ENCODE measurements at regions not wholly inside any gene's neighbourhood (a gene's known extent, or its start where the extent isn't known, plus 50 kb on each side); places are given as distances from the start of the nearest gene placed in this dataset.

DNA sequence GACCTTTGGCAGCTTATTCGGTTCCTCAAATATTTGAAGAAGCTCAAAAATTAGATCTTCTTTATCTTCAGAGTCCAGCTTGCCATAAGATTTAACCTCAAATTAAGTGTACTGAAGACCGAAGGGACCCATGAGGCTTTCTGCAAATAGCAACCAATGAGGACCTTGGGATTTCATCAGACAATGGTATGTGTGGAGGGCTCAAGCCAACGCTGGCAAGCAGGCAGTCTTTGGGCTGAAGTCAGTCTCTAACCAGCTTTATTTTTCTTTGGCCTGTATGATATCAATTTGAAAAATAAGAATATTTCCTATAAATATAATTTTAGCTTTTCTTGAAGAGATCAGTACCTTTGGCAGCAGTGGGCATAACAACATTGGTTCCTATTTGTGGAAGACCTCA is 692.7 kb downstream of the MCTP2 start:
- no peak for DNase-seq

GRCh38 chr15:94924971-94925598 is 693.7 kb downstream of the MCTP2 start:
- DNase-seq, result no peak

- no peak for DNase-seq
Observed at GRCh38 chr15:94925680-94926079, 694.3 kb downstream of the MCTP2 start.

DNA sequence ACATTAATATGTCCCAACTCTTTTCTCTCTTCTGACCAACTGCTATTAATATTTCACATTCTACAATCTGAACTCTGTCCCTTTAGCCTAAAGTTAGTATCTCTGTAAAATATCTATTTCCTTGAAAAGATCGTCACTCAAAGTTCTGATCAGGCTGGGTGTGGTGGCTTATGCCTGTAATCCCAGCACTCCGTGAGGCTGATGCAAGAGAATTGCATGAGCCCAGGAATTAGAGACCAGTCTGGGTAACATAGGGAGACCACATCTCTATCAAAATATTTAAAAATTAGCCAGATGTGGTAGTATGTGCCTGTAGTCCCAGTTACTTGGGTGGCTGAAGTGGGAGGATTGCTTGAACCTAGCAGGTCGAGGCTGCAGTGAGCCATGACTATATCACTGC is 695.6 kb downstream of the MCTP2 start:
- no peak for DNase-seq

DNA sequence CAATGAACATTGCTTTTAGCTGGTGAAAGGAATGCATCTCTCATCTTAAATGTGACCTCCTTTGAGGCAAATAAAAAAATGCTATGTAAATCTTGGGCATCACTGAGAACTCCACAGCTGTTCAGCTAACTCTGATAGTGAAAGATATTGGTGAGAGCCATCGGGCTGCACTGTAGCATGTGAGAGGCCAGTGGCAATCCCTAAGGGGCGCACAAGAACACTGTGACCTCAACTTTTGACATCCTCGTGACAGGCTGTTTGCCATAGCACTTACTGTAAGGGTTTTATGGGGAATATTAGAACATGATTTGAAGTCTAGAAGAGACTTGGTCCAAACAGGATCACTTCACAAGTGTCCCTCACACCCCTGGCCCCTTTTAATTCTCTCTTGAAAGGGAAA is 697.9 kb downstream of the MCTP2 start:
- no peak for DNase-seq

GRCh38 chr15:94930441-94930840 is 699.1 kb downstream of the MCTP2 start:
- DNase-seq, result no peak

DNA sequence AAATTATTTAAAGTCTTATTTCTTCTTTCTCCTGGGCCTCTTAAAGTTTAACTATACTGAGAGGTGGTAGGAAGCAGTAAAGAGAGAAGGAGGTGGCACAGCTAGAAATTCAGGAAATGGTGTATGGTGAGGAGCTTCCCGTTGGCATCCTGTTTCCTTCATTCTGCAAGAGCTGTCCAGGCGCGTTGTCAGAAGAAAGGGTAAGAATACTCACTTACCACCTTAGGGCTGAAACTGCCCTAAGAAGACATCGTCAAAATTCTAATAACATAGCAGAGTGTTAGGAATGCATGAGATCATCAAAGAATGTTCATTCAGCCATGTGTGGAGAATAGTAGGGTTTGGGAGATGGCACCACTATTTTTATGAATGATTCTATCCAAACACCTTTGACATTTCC is 699.6 kb downstream of the MCTP2 start:
- no peak for DNase-seq

DNA sequence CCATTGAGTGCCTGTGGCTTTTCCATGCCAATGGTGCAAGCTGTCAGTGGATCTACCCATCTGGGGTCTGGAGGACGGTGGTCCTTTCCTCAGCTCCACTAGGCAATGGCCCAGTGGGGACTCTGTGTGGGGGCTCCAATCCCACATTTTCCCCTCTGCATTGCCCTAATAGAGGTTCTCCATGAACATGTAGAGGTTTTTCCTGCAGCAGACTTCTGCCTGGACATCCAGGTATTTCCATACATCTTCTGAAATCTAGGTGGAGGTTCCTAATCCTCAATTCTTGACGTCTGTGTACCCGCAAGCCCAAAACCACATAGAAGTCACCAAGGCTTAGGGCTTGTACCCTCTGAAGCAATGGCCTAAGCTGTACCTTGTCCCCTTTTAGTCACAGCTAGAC is 703.1 kb downstream of the MCTP2 start:
- no peak for DNase-seq

GRCh38 chr15:94937242-94937641 is 705.9 kb downstream of the MCTP2 start:
- no peak for DNase-seq

DNA sequence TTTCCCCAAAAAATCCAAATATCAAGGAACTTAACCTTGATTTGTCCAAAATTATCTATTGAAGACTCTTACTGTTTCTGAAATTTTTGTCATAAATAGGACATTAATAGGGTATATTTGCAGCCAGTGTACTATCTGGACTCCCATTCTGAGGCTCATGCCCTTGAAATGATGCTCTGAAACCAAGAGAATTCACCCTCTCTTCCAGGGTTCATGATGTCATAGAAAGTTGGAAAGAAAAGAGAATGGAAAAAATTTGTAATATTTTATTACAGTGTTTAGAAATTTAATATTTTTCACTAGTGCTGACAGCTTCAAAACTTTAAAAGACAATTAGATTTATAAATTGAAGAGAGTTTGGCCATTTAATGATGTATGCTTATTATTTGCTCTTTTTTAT is 712.5 kb downstream of the MCTP2 start:
- no peak for DNase-seq

DNA sequence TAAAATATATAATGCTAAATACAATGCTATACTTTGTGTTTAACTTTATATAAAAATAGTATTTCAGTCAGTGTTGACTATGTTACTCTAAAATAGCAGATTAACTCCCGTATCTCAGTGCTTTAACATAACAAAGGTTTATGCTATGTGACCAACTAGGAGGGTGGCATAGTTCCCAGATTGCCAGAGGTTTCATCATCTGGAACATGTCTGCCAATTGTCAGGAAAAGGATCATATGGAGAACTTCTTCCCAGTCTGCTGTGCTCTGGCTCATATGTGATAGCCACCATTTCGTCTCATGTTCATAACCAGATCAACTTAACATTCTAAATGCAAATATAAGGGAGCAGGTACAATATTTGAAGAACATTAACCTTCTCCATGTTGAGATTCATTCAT is 720.2 kb downstream of the MCTP2 start:
- DNase-seq, result no peak

GRCh38 chr15:94963953-94964352 is 732.6 kb downstream of the MCTP2 start:
- DNase-seq, result no peak

- DNase-seq, result no peak
Observed at GRCh38 chr15:94965593-94965992, 734.2 kb downstream of the MCTP2 start.

GRCh38 chr15:94968133-94968532 is 736.8 kb downstream of the MCTP2 start:
- DNase-seq, result peak; percentile 1

DNA sequence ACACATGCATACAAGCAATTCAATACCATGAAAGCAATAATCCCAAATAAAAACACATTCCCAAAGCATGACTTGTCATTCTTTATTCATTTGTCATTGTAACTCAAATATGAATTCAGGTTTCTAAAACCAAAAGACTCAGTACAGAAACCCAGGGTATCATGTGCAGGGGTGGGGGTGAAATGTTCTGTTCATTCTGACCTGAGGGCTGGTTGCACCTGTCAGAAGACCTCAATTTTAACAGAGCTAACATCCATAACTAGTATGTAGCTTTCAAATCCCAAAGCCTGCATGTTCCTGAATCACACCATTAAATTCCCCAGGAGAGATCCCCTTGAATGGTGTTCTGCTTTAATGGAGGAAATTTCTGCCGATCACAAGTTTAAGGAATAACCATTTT is 738.7 kb downstream of the MCTP2 start:
- DNase-seq, result no peak

- peak; percentile 13 for DNase-seq
Observed at GRCh38 chr15:94970802-94971201, 739.4 kb downstream of the MCTP2 start.

- DNase-seq, result no peak
Observed at GRCh38 chr15:94972314-94972713, 741.0 kb downstream of the MCTP2 start.

DNA sequence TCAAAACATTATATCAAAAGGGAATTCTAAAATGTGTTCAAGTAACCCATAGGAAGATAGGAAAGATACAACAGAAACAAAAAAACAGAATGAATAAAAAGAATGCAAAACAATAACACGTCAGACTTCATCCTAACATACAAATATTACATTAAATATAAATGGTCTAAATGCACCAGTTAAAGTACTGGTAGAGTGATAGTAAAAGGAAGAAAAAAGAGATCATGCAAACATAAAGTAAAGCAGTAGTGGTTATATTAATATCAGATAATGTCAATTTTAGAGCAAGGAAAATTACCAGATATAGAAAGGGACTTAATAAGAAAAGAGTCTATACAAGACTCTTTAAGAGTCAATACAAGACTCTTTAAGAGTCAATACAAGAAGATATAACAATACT is 755.7 kb downstream of the MCTP2 start:
- DNase-seq, result no peak

- DNase-seq, result no peak
Observed at GRCh38 chr15:94991718-94992117, 760.4 kb downstream of the MCTP2 start.

DNA sequence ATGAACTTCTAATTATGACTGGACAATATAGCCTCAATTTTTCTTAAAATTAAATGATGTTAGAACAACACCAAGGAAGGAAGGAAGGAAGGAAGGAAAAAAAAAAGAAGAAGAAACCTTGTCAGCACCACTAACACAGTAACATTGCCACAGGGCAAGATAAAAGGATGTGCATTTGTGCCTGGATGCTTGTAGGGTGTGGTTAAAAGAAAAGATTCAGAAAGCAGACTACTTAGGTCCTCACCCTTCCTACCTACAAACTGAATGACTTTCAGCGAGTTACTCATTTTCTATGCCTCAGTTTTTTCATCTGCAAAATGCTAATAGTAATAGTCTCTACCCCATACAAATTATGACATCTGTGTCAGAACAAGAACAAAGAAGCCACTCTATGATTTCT is 778.3 kb downstream of the MCTP2 start:
- DNase-seq, result no peak

GRCh38 chr15:95013381-95013780 is 782.0 kb downstream of the MCTP2 start:
- DNase-seq, result no peak

DNA sequence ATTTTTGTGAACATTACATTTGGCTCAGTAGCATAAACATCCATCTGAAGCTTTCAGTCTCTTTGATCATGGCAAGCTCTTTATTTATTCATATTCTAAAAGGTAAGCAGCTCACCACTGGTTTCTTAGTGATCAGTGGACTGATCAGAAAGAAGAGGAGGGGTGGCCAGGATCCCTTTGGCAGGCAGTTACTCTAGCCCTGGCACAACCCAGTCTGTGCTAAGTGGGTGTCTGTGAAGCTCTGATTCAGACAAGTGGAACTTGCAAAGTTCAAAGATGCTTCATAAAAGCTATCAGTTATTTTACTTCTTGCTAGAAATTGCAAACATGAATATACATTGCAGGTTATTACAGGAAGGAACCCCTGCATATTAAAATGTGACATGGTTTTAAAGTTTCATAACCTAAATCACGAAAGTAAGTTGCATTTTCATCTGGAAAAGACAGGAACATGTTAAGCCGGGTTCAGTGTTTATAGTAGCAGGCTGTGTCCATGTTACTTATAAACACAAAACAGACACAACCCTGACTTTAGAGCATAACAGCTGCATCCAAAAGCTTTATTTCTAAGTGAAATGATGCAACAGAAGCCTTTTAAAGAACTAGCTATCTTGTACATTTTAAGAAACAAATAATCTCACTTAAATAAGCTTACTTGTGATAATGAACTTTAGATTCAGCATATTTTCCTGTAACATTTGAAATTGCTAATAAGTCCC is 785.3 kb downstream of the MCTP2 start:
- DNase-seq, result peak; percentile 61

DNA sequence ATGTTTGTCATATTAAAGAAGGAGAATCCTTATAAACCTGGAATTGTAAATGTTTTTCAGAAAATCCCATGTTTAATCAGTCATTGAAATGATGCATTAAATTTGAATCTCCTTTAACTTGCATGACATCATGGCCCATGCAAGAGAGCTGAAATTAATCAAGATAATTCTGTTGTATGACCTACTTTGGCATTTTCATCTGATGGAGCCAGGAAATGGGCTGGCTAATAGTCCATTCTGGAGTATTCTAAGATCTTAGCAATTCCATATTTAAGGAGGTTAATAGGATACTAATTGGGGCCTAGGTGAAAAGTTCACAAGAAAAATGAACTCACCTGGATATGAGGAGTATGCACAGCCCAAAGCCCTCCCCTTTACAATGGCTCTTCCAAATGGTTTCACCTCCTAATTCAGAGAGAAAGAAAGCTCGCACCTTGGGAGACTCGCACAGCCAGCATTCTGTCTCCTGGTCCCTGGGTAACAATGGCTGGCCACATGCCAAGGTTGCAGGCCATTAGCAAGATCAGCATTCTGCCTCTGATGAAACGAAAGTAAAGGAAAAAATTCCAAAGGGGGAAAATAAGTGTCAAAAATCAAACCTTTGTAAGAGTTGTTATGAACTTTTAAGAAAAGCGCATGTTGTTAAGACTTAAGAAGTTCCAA is 786.4 kb downstream of the MCTP2 start:
- peak; percentile 44 for DNase-seq

Data from tongue (tissue), 1 donor.